Keratinocyte (primary cell): ENCODE measurements at regions not wholly inside any gene's neighbourhood (a gene's known extent, or its start where the extent isn't known, plus 50 kb on each side); places are given as distances from the start of the nearest gene placed in this dataset.

Experiments used
- DNase-seq: peaks from one replicate; pipeline ENCODE4 v3.0.0-alpha.2; 2011; ENCODE audit warnings: low read depth, missing footprints, low spot score
- FAIRE-seq: peaks from 2 replicates; lab custom pipeline; 2011; peaks lifted over from hg19 to GRCh38; lab: Jason Lieb, UNC
- H2AFZ ChIP-seq: 2 replicates; pipeline ENCODE4 v1.6.0; 2012; ENCODE audit warnings: low read length, control low read depth, inconsistent platforms; ENCODE audit not compliant: control insufficient read depth
- H3K27ac ChIP-seq: 2 replicates; pipeline ENCODE4 v1.5.1; 2011; ENCODE audit warnings: low read length; ENCODE audit not compliant: control insufficient read depth, insufficient read depth
- H3K27me3 ChIP-seq: 3 replicates; pipeline ENCODE4 v1.6.0; 2011; ENCODE audit warnings: low read length; ENCODE audit not compliant: control insufficient read depth, insufficient read depth; ENCODE audit errors: extremely low read depth
- H3K36me3 ChIP-seq, 2 experiments: 2 replicates in 1 of 2; 3 replicates in 1 of 2; pipeline ENCODE4 v1.5.1; 2011; ENCODE audit warnings: low read length in 2 of 2, mild to moderate bottlenecking in 1 of 2; ENCODE audit not compliant: control insufficient read depth in 2 of 2, insufficient read depth in 2 of 2; ENCODE audit errors: extremely low read depth in 1 of 2
- H3K4me1 ChIP-seq: 3 replicates; pipeline ENCODE4 v1.5.1; 2011; ENCODE audit warnings: low read length; ENCODE audit not compliant: control insufficient read depth, insufficient read depth; ENCODE audit errors: extremely low read depth
- H3K4me2 ChIP-seq: 3 replicates; pipeline ENCODE4 v1.6.0; 2011; ENCODE audit warnings: low read depth, low read length; ENCODE audit not compliant: control insufficient read depth, insufficient read depth; ENCODE audit errors: extremely low read depth
- H3K4me3 ChIP-seq, 3 experiments: fragments of 200-600 bp in 1 of 3; sonication (generic) in 1 of 3; 2 replicates in 2 of 3; 3 replicates in 1 of 3; pipeline ENCODE4 v1.5.1; 2011 to 2016; ENCODE audit warnings: low read length in 3 of 3, mild to moderate bottlenecking in 3 of 3, control low read depth in 2 of 3, inconsistent platforms in 1 of 3, low read depth in 1 of 3, mixed read lengths in 1 of 3, mixed run types in 1 of 3, moderate library complexity in 1 of 3; ENCODE audit not compliant: control insufficient read depth in 2 of 3, insufficient read depth in 2 of 3; ENCODE audit errors: extremely low read depth in 1 of 3
- H3K79me2 ChIP-seq: 2 replicates; pipeline ENCODE4 v1.6.0; 2012; ENCODE audit warnings: low read length; ENCODE audit not compliant: control insufficient read depth, insufficient read depth
- H3K9ac ChIP-seq: 3 replicates; pipeline ENCODE4 v1.6.0; 2011; ENCODE audit warnings: low read length; ENCODE audit not compliant: control insufficient read depth, insufficient read depth; ENCODE audit errors: extremely low read depth
- H3K9me1 ChIP-seq: 3 replicates; pipeline ENCODE4 v1.6.0; 2011; ENCODE audit warnings: low read length; ENCODE audit not compliant: control insufficient read depth, insufficient read depth; ENCODE audit errors: extremely low read depth
- H3K9me3 ChIP-seq: 2 replicates; pipeline ENCODE4 v1.5.1; 2012; ENCODE audit warnings: low read depth, low read length; ENCODE audit not compliant: control insufficient read depth
- H4K20me1 ChIP-seq: 3 replicates; pipeline ENCODE4 v1.6.0; 2011; ENCODE audit warnings: low read length; ENCODE audit not compliant: control insufficient read depth, insufficient read depth; ENCODE audit errors: extremely low read depth
- EZH2 ChIP-seq: IDR thresholded peaks from one replicate; pipeline ENCODE4 v1.6.1; 2012; ENCODE audit warnings: inconsistent platforms, mild to moderate bottlenecking, low read length, moderate library complexity
- dilution Hi-C: fragments of 300-500 bp; cut with MboI; formaldehyde crosslinking; loops from one replicate; pipeline ENCODE4 v1.7.0; 2020; ENCODE audit warnings: low sequenced_read_pairs; ENCODE audit not compliant: extremely low pct_ligation_motif_present
- TF ChIP-seq, protein P1 (sequence below), 3 experiments: IDR thresholded peaks in 1 of 3; conservative IDR thresholded peaks in 1 of 3; optimal IDR thresholded peaks in 1 of 3; 2 replicates in 2 of 3; 3 replicates in 1 of 3; pipeline versions ENCODE3 to v1.5.1; 2011; ENCODE audit warnings: low read length in 3 of 3, mild to moderate bottlenecking in 3 of 3, moderate library complexity in 2 of 3, control low read depth in 1 of 3, inconsistent platforms in 1 of 3; ENCODE audit not compliant: insufficient read depth in 2 of 3; ENCODE audit errors: extremely low read depth in 1 of 3

DNA sequence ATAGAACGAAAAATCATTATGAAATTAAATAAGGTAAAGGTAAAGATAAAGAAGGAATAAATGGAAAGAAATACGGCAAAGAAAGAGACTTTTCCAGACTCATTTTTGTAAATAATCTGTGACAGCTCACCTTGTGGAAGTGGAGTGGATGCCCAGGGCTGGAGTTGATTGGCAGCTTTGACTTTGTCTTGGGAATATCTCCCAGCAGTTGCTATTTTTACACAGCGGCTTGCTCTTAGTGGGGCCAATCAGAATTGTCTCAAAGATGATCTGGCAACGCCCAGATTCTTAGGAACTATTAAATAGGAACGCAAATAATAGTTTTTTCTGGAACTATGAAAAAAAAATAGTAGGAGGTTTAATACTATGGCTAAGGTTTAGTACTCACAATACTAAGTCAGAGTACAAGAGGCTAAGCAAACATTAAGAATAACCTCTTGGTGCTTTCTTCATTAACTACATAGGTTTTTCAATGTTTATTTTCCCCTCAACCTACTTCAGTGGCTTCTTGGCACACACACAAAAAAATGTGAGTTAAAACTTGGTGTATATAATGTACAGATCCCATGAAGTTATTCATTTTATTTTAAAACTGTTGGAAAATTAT, 132.7 kb downstream of the TRAM1L1 start:
- Histone ChIP-seq H3K4me2 (no peak overlapping the region), H4K20me1 (no peaks in the 10 kb centered on the region), H2AFZ (no peak overlapping the region), H3K4me1 (no peaks in the 10 kb centered on the region), H3K9me3 (no peaks in the 10 kb centered on the region), H3K9ac (no peak overlapping the region), H3K36me3 (no peaks in the 10 kb centered on the region), H3K27ac (no peak overlapping the region), H3K9me1 (no peaks in the 10 kb centered on the region), H3K79me2 (no peaks in the 10 kb centered on the region), H3K4me3 (no peak overlapping the region), H3K27me3 (no peaks in the 10 kb centered on the region)
- FAIRE-seq (no peak), DNase-seq (no peak)
- TF ChIP-seq, protein P1, sequence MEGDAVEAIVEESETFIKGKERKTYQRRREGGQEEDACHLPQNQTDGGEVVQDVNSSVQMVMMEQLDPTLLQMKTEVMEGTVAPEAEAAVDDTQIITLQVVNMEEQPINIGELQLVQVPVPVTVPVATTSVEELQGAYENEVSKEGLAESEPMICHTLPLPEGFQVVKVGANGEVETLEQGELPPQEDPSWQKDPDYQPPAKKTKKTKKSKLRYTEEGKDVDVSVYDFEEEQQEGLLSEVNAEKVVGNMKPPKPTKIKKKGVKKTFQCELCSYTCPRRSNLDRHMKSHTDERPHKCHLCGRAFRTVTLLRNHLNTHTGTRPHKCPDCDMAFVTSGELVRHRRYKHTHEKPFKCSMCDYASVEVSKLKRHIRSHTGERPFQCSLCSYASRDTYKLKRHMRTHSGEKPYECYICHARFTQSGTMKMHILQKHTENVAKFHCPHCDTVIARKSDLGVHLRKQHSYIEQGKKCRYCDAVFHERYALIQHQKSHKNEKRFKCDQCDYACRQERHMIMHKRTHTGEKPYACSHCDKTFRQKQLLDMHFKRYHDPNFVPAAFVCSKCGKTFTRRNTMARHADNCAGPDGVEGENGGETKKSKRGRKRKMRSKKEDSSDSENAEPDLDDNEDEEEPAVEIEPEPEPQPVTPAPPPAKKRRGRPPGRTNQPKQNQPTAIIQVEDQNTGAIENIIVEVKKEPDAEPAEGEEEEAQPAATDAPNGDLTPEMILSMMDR (optimal IDR thresholded peaks at IDR 0.05 in 1 of 3, IDR thresholded peaks at IDR 0.05 in 1 of 3, conservative IDR thresholded peaks at IDR 0.05 in 1 of 3; ENCODE audit: extremely low read depth in 1 of 3, insufficient read depth in 2 of 3, low read length in 3 of 3), result no peak
- TF ChIP-seq EZH2, result no peak
- dilution Hi-C loops, result no loop called here

DNA sequence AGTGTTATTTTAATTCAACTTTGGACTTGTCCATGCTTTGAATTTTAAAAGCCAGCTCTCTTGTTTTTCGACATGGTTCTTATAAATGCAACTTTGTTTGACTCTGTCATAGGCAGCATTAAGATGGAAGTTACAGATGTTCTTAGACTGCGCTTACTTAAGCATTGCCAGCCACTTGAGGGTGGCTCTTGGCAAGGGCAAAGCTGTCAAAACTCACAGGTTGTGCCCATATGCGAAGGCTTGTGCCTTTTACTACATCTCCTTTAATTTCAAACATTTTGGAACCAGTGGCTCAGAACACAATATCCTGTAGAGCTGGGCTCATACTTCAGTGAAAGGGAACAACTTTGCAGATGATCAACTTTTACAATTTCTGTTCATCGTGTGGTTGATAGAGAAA, 135.5 kb downstream of the TRAM1L1 start:
- no peak for FAIRE-seq
- dilution Hi-C loops, result no loop called here
- TF ChIP-seq, protein P1 (optimal IDR thresholded peaks at IDR 0.05 in 1 of 3, IDR thresholded peaks at IDR 0.05 in 1 of 3, conservative IDR thresholded peaks at IDR 0.05 in 1 of 3; ENCODE audit: extremely low read depth in 1 of 3, insufficient read depth in 2 of 3, low read length in 3 of 3), result no peak
- no peak for TF ChIP-seq EZH2

More for the DNA sequence above, 135.5 kb downstream of the TRAM1L1 start:
- no peak overlapping the region for H3K4me2 ChIP-seq
- H4K20me1 ChIP-seq, result no peaks in the 10 kb centered on the region
- no peaks in the 10 kb centered on the region for H3K36me3 ChIP-seq
- H3K79me2 ChIP-seq, result no peaks in the 10 kb centered on the region
- no peaks in the 10 kb centered on the region for H3K9me3 ChIP-seq
- no peaks in the 10 kb centered on the region for H3K4me1 ChIP-seq
- H3K27me3 ChIP-seq, result no peaks in the 10 kb centered on the region
- DNase-seq, result no peak
- no peak overlapping the region for H3K27ac ChIP-seq
- H3K9ac ChIP-seq, result no peak overlapping the region
- no peaks in the 10 kb centered on the region for H3K9me1 ChIP-seq
- H3K4me3 ChIP-seq, result no peak overlapping the region
- H2AFZ ChIP-seq, result no peak overlapping the region
